Activated B cell treated with CpG ODN at 0.5 μM for 24 hours (primary cell): ENCODE measurements at regions not wholly inside any gene's neighbourhood (a gene's known extent, or its start where the extent isn't known, plus 50 kb on each side); places are given as distances from the start of the nearest gene placed in this dataset.
"Not testable (repeated sequence)": the region's sequence is repeated elsewhere in the genome, so short reads cannot be mapped to it uniquely, and the experiment has no call there.

Experiments
- ATAC-seq: fragments of 200-7000 bp; cut with Tn5 transposase; one replicate; pipeline ENCODE4 v1.10.0; 2021; ENCODE audit warnings: low read depth, mild to moderate bottlenecking, moderate library complexity
- CTCF ChIA-PET: fragments of 350-600 bp; sonication (Branson Sonifier 250); formaldehyde crosslinking; loops from one replicate; lab custom pipeline; 2021; ENCODE audit warnings: antibody characterized with exemption; lab: Charles Lee
- POLR2A ChIA-PET: fragments of 350-600 bp; sonication (Branson Sonifier 250); formaldehyde crosslinking; loops from one replicate; lab custom pipeline; 2021; ENCODE audit warnings: antibody characterized with exemption; lab: Charles Lee
- DNase-seq: peaks from one replicate; pipeline ENCODE4 v3.0.0; 2022
- H3K27ac Mint-ChIP-seq: one replicate; pipeline ENCODE4 v1.8.0; 2020; ENCODE audit warnings: mixed read lengths
- H3K27me3 Mint-ChIP-seq: one replicate; pipeline ENCODE4 v1.8.0; 2021; ENCODE audit warnings: mixed read lengths
- H3K36me3 Mint-ChIP-seq: one replicate; pipeline ENCODE4 v1.8.0; 2021; ENCODE audit warnings: low read depth, mixed read lengths
- H3K4me1 Mint-ChIP-seq: one replicate; pipeline ENCODE4 v1.8.0; 2021; ENCODE audit warnings: mixed read lengths
- H3K4me3 Mint-ChIP-seq: one replicate; pipeline ENCODE4 v1.8.0; 2020; ENCODE audit warnings: mild to moderate bottlenecking, mixed read lengths
- H3K9me3 Mint-ChIP-seq: one replicate; pipeline ENCODE4 v1.8.0; 2020; ENCODE audit warnings: mixed read lengths
- intact Hi-C: fragments of 100-400 bp; cut with micrococcal nuclease; formaldehyde crosslinking; loops from one replicate; pipeline ENCODE4 v1.15.1; 2024
- TF ChIP-seq, protein P1 (sequence below): fragments of 200-600 bp; IDR thresholded peaks from one replicate; pipeline ENCODE4 v1.8.0; 2022; ENCODE audit warnings: antibody characterized with exemption, mild to moderate bottlenecking

DNA sequence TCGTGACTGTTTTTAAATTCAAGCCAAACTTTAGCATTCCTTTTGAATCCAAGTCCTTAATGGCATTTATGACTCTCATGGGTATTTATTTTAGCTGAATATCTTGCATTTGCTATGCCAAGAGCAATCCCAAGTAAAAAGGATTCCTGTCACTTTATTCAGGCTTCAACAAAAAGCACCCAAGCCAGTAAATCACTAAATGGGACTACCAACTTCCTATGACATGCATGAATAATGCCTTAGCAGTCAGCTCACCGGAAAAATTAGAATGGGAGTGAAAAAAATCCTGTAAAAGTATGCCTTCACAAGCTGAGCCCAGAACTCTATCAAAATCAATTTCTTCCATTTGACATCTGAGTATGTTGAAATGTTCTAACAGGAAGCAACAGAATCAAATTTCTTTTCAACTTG lies 1297.9 kb downstream of the ROBO2 start:
- ATAC-seq (no peak), DNase-seq (no peak)
- Mint-ChIP-seq H3K4me3 (no peak overlapping the region), H3K27me3 (no peaks in the 10 kb centered on the region), H3K27ac (no peak overlapping the region), H3K9me3 (peaks cover 5% of the 10 kb centered on the region), H3K36me3 (no peaks in the 10 kb centered on the region), H3K4me1 (no peaks in the 10 kb centered on the region)
- intact Hi-C loops = no loop called here
- ChIA-PET CTCF (no interaction called here), POLR2A (no interaction called here)
- TF ChIP-seq, protein P1, sequence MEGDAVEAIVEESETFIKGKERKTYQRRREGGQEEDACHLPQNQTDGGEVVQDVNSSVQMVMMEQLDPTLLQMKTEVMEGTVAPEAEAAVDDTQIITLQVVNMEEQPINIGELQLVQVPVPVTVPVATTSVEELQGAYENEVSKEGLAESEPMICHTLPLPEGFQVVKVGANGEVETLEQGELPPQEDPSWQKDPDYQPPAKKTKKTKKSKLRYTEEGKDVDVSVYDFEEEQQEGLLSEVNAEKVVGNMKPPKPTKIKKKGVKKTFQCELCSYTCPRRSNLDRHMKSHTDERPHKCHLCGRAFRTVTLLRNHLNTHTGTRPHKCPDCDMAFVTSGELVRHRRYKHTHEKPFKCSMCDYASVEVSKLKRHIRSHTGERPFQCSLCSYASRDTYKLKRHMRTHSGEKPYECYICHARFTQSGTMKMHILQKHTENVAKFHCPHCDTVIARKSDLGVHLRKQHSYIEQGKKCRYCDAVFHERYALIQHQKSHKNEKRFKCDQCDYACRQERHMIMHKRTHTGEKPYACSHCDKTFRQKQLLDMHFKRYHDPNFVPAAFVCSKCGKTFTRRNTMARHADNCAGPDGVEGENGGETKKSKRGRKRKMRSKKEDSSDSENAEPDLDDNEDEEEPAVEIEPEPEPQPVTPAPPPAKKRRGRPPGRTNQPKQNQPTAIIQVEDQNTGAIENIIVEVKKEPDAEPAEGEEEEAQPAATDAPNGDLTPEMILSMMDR = no peak

DNA sequence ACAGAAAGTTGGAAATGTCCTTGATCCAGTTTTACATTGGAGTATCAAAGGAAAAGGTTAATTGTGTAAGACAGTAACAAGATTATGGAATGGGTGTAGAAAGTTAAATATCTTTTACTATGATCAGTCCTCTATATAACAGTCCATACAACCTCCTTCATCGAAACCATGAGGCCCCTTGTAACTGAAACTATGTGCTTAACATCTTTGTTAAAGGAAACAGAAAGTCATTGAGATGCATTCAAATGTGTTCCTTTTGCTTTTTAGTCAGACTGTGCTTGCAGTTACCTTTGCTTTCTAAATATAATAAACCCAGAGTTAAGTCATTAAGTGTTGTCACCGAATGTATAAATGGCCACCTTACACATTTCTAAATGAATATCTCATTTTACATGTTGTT lies 1298.5 kb downstream of the ROBO2 start:
- Mint-ChIP-seq H3K4me1 (no peaks in the 10 kb centered on the region), H3K36me3 (no peaks in the 10 kb centered on the region), H3K27ac (no peak overlapping the region), H3K9me3 (peaks cover 5% of the 10 kb centered on the region), H3K4me3 (no peak overlapping the region), H3K27me3 (no peaks in the 10 kb centered on the region)
- TF ChIP-seq, protein P1 = no peak
- DNase-seq = no peak
- no peak for ATAC-seq
- intact Hi-C loops = no loop called here
- POLR2A ChIA-PET = no interaction called here
- CTCF ChIA-PET = no interaction called here

DNA sequence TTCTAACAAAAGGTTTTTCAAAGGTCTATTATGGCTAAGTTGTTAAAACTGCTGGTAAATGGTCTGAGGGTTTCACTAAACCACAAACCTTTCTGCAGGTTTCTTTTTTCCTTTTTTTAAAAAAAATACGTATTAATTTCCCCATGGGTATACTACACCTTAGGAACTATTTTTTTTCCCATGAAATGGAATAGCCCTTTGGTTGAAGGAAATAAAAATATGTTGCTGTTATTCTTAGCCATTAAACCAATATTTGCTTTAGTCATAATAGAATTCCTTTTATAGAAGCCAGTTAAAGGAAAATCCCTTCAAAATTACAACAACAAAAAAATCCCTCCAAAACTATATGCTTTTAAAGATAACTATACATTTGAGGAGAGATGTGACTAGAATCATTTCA lies 1303.3 kb downstream of the ROBO2 start:
- CTCF ChIA-PET = no interaction called here
- Mint-ChIP-seq H3K36me3 (no peaks in the 10 kb centered on the region), H3K27ac (no peak overlapping the region), H3K4me3 (no peak overlapping the region), H3K4me1 (no peaks in the 10 kb centered on the region), H3K9me3 (peaks cover 6% of the 10 kb centered on the region), H3K27me3 (no peaks in the 10 kb centered on the region)
- DNase-seq = no peak
- TF ChIP-seq, protein P1 = no peak
- intact Hi-C loops = no loop called here
- POLR2A ChIA-PET = no interaction called here
- ATAC-seq = no peak

DNA sequence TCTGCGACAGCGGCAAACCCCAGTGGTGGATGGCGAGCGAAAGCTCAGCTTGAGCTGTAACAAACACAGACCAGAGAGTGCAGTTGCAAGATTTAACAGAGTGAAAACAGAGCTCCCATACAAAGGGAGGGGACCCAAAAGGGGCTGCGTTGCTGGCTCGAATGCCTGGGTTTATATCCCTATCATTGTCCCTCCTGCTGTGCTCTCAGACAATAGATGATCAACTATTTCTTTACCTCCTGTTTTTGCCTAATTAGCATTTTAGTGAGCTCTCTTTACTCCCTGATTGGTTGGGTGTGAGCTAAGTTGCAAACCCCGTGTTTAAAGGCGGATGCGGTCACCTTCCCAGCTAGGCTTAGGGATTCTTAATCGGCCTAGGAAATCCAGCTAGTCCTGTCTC lies 1304.4 kb downstream of the ROBO2 start:
- intact Hi-C loops = not testable (repeated sequence)

DNA sequence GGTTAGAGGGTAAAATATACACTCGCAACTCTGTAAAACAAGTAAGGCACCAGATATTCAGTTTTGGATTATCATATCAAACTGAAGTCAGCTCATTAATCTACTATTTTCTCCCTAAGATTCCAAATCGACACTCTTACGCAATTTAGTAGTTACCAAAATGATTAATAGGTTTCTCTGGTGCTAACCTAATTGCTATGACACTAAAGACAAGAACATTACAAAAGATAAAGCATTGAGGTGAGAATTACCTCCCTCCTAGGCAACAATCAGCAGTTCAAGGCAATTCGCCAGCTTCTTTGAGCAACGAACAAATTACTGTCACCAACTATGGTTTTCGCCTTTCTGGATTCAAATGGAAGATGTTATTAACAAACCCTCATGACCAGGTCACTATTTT lies 1305.0 kb downstream of the ROBO2 start:
- Mint-ChIP-seq H3K36me3 (no peaks in the 10 kb centered on the region), H3K4me3 (no peak overlapping the region), H3K4me1 (no peaks in the 10 kb centered on the region), H3K27ac (no peak overlapping the region), H3K9me3 (peaks cover 8% of the 10 kb centered on the region), H3K27me3 (no peaks in the 10 kb centered on the region)
- TF ChIP-seq, protein P1 = no peak
- no peak for ATAC-seq
- CTCF ChIA-PET = no interaction called here
- intact Hi-C loops = no loop called here
- no peak for DNase-seq
- POLR2A ChIA-PET = no interaction called here

More for the DNA sequence above, 1304.4 kb downstream of the ROBO2 start:
- H3K4me1 Mint-ChIP-seq, DNase-seq, POLR2A ChIA-PET, ATAC-seq, CTCF ChIA-PET, H3K9me3 Mint-ChIP-seq, H3K27ac Mint-ChIP-seq, H3K36me3 Mint-ChIP-seq, H3K4me3 Mint-ChIP-seq, H3K27me3 Mint-ChIP-seq: not testable (repeated sequence)

DNA sequence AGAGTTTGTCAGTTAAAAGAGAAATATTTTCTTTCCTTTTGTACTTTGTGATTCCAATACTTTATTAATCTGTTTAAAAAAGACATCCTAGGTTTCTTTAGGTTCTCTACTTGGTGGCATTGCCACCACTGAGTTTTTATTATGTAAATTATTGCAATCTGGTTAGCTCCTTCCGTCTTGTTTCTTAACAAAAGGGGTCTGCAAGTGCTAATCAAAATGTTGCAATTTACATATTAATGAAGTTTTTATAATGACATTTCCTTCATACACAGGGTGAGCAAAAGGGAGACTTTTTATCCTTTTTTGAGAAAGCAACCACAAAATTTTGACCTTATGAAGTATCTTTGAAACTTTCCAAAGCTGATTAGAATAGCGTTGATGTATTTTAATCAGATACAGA lies 1307.3 kb downstream of the ROBO2 start:
- ATAC-seq (no peak), DNase-seq (no peak)
- POLR2A ChIA-PET = no interaction called here
- Mint-ChIP-seq H3K9me3 (peaks cover 6% of the 10 kb centered on the region), H3K27ac (no peak overlapping the region), H3K4me3 (no peak overlapping the region), H3K27me3 (no peaks in the 10 kb centered on the region), H3K36me3 (no peaks in the 10 kb centered on the region), H3K4me1 (no peaks in the 10 kb centered on the region)
- intact Hi-C loops = no loop called here
- TF ChIP-seq, protein P1 = no peak
- CTCF ChIA-PET = no interaction called here
